ENCODE measurements at regions not wholly inside any gene's neighbourhood (a gene's known extent, or its start where the extent isn't known, plus 50 kb on each side); places are given as distances from the start of the nearest gene placed in this dataset.

DNA sequence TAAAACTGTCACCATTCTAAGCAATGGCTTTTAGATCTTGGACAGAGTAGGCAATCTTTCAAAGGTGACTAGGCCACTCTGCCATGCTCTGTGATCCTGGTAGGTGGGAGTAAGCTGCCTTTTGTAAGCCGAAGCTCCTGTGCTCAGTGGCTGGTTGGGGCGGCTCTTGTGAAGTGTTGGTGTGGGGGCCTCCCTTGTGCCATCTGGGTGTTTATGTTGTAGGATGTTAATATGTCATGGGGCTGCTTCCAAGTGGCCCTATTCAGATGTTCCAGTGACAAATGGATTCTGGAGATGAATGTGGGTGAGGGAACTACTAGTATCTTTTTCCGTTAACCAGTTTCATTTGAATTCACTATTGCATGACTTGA lies 116.8 kb upstream of the SPRED2 start:
- TF ChIP-seq EP300 (IDR thresholded peaks at IDR 0.05; ENCODE audit: low read depth in 2 of 2, low read length in 2 of 2) (no peak), EP300 (CRISPR knock-in tag; IDR thresholded peaks at IDR 0.05; ENCODE audit: borderline replicate concordance) (no peak), ZHX1 (CRISPR knock-in tag; IDR thresholded peaks at IDR 0.05; ENCODE audit: low read depth) (no peak), TAF1 (CRISPR knock-in tag; IDR thresholded peaks at IDR 0.05) (no peak), DPF2 (CRISPR knock-in tag; IDR thresholded peaks at IDR 0.05; ENCODE audit: borderline replicate concordance, low read depth) (no peak)
- TF ChIP-seq, protein P1, sequence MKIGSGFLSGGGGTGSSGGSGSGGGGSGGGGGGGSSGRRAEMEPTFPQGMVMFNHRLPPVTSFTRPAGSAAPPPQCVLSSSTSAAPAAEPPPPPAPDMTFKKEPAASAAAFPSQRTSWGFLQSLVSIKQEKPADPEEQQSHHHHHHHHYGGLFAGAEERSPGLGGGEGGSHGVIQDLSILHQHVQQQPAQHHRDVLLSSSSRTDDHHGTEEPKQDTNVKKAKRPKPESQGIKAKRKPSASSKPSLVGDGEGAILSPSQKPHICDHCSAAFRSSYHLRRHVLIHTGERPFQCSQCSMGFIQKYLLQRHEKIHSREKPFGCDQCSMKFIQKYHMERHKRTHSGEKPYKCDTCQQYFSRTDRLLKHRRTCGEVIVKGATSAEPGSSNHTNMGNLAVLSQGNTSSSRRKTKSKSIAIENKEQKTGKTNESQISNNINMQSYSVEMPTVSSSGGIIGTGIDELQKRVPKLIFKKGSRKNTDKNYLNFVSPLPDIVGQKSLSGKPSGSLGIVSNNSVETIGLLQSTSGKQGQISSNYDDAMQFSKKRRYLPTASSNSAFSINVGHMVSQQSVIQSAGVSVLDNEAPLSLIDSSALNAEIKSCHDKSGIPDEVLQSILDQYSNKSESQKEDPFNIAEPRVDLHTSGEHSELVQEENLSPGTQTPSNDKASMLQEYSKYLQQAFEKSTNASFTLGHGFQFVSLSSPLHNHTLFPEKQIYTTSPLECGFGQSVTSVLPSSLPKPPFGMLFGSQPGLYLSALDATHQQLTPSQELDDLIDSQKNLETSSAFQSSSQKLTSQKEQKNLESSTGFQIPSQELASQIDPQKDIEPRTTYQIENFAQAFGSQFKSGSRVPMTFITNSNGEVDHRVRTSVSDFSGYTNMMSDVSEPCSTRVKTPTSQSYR (CRISPR knock-in tag; IDR thresholded peaks at IDR 0.05; ENCODE audit: borderline replicate concordance): no peak
